HL-60 (cell line): ENCODE measurements at regions not wholly inside any gene's neighbourhood (a gene's known extent, or its start where the extent isn't known, plus 50 kb on each side); places are given as distances from the start of the nearest gene placed in this dataset.

Experiments
- DNase-seq, 2 experiments: peaks; one replicate each; pipeline ENCODE4 v3.0.0-alpha.2; 2010 to 2020; ENCODE audit warnings: low read depth in 1 of 2, low spot score in 1 of 2
- H3K27ac ChIP-seq: fragments of 250-450 bp; sonication (Bioruptor Pico); replicated peaks from 2 replicates; pipeline ENCODE4 v1.5.1; 2020; ENCODE audit warnings: mild to moderate bottlenecking, moderate library complexity
- H3K27me3 ChIP-seq: fragments of 250-450 bp; sonication (Bioruptor Pico); 2 replicates; pipeline ENCODE4 v1.5.1; 2021; ENCODE audit warnings: mild to moderate bottlenecking, moderate library complexity; ENCODE audit not compliant: insufficient read depth, poor library complexity, severe bottlenecking
- H3K4me3 ChIP-seq: replicated peaks from 2 replicates; pipeline ENCODE4 v1.5.1; 2011; ENCODE audit warnings: mild to moderate bottlenecking, control low read depth, low read length; ENCODE audit not compliant: insufficient read depth
- GABPA ChIP-seq: IDR thresholded peaks from 2 replicates; pipeline ENCODE4 v1.6.1; 2012; ENCODE audit warnings: low read depth
- POLR2AphosphoS5 ChIP-seq: IDR thresholded peaks from 2 replicates; pipeline ENCODE4 v1.6.1; 2012; ENCODE audit warnings: low read depth
- SPI1 ChIP-seq: IDR thresholded peaks from 2 replicates; pipeline ENCODE4 v1.6.1; 2012; ENCODE audit warnings: low read depth, mild to moderate bottlenecking, borderline replicate concordance
- TF ChIP-seq, protein P1 (sequence below): IDR thresholded peaks from one replicate; pipeline ENCODE4 v1.5.1; 2011; ENCODE audit warnings: low read length, control low read depth, inconsistent platforms; ENCODE audit not compliant: insufficient read depth
- TF ChIP-seq, protein P2 (sequence below): IDR thresholded peaks from 2 replicates; pipeline ENCODE4 v1.6.1; 2012; ENCODE audit warnings: low read depth; ENCODE audit not compliant: insufficient replicate concordance

DNA sequence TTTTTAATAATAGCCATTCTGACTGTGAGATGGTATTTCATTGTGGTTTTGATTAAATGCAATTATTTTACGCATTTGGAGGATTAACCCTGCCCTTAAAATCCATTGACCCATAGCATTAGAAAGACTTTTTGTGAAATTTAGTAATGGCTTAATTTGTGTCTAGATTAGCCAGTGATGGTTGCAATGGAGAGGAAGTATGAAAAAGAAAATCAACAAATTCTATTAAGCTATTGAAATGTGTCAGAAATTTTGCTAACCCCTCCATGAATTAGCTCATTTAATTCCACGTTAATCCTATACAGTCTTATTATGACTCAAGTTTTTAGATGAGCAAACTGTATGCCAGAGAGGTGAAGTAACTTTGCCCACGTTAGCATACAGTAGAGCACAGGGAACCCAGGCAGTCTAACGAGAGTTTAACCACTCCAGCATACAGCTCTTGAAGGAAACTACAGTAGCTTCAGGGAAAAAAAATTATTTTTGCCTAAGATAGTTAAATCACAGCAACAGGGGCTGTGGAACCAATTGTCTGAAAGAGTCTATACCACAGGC is 158.2 kb upstream of the PPP2R2B start:
- no peak for TF ChIP-seq SPI1
- TF ChIP-seq GABPA: no peak
- TF ChIP-seq, protein P1, sequence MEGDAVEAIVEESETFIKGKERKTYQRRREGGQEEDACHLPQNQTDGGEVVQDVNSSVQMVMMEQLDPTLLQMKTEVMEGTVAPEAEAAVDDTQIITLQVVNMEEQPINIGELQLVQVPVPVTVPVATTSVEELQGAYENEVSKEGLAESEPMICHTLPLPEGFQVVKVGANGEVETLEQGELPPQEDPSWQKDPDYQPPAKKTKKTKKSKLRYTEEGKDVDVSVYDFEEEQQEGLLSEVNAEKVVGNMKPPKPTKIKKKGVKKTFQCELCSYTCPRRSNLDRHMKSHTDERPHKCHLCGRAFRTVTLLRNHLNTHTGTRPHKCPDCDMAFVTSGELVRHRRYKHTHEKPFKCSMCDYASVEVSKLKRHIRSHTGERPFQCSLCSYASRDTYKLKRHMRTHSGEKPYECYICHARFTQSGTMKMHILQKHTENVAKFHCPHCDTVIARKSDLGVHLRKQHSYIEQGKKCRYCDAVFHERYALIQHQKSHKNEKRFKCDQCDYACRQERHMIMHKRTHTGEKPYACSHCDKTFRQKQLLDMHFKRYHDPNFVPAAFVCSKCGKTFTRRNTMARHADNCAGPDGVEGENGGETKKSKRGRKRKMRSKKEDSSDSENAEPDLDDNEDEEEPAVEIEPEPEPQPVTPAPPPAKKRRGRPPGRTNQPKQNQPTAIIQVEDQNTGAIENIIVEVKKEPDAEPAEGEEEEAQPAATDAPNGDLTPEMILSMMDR: no peak
- H3K27ac ChIP-seq: no peak overlapping the region
- DNase-seq: no peak
- no peaks in the 10 kb centered on the region for H3K27me3 ChIP-seq
- no peak overlapping the region for H3K4me3 ChIP-seq

DNA sequence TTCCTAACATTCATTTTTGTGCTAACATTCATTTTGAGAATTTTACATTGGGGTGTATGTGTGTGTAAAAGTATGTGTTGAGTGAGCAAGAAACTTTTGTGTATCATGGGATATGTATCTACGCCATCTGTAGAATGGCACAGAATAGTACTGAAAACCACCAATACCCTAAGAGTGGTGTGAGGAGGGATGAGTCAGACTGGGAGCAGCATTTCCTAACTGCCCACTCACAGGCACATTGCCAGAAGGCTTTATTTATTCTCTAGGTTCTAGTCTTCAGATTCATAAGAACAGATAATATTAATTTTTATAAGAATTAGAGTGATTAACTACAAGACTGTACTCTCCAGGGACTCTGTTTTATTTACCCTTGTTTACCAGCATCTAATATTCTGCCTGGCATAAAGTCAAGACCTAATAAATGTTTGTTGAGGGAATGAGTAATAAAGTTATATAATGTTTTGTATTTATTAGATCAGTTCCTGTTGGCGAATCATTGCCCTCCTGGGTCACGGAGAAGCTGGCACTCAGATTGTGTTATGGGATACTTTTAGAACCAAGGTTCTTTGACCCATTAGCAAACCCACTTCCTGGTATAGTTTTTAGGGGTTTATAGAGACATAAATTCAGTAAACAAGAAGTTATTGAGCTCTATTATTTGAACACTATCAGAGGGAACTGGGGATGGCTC is 159.1 kb upstream of the PPP2R2B start:
- H3K27ac ChIP-seq: no peak overlapping the region
- DNase-seq: no peak
- TF ChIP-seq SPI1 (no peak), POLR2AphosphoS5 (no peak), GABPA (no peak)
- TF ChIP-seq, protein P1: no peak
- TF ChIP-seq, protein P2, sequence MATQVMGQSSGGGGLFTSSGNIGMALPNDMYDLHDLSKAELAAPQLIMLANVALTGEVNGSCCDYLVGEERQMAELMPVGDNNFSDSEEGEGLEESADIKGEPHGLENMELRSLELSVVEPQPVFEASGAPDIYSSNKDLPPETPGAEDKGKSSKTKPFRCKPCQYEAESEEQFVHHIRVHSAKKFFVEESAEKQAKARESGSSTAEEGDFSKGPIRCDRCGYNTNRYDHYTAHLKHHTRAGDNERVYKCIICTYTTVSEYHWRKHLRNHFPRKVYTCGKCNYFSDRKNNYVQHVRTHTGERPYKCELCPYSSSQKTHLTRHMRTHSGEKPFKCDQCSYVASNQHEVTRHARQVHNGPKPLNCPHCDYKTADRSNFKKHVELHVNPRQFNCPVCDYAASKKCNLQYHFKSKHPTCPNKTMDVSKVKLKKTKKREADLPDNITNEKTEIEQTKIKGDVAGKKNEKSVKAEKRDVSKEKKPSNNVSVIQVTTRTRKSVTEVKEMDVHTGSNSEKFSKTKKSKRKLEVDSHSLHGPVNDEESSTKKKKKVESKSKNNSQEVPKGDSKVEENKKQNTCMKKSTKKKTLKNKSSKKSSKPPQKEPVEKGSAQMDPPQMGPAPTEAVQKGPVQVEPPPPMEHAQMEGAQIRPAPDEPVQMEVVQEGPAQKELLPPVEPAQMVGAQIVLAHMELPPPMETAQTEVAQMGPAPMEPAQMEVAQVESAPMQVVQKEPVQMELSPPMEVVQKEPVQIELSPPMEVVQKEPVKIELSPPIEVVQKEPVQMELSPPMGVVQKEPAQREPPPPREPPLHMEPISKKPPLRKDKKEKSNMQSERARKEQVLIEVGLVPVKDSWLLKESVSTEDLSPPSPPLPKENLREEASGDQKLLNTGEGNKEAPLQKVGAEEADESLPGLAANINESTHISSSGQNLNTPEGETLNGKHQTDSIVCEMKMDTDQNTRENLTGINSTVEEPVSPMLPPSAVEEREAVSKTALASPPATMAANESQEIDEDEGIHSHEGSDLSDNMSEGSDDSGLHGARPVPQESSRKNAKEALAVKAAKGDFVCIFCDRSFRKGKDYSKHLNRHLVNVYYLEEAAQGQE: no peak

DNA sequence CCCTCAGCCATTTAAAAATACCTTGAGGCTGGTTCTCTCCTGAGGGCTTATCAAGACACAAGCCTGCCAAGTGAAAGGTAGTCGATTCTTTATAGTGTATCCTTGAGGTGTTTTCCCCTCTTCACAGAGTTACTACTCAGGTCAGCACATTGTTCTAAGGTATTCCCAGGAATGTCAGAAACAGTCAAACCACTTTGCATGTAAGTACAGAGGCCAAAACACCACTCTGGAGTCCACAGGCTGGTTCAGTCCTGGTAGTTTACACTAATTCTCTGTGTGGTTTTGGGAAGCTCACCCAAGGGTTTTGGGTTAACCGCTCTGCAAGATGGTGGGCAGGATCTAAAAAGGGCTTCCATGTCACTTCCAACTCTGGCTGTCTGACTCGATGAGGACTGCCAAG is 162.3 kb upstream of the PPP2R2B start:
- Histone ChIP-seq H3K27ac (no peak overlapping the region), H3K27me3 (no peaks in the 10 kb centered on the region), H3K4me3 (no peak overlapping the region)
- TF ChIP-seq SPI1 (no peak), GABPA (no peak), POLR2AphosphoS5 (no peak)
- TF ChIP-seq, protein P2: no peak
- TF ChIP-seq, protein P1: no peak
- no peak for DNase-seq

More for the DNA sequence above, 159.1 kb upstream of the PPP2R2B start:
- Histone ChIP-seq H3K4me3 (no peak overlapping the region), H3K27me3 (no peaks in the 10 kb centered on the region)
